ENCODE measurements at regions not wholly inside any gene's neighbourhood (a gene's known extent, or its start where the extent isn't known, plus 50 kb on each side); places are given as distances from the start of the nearest gene placed in this dataset.

GRCh38 chr13:57982782-57983181 lies 351.2 kb downstream of the PCDH17 start:
- H3K79me2 ChIP-seq, result no peaks in the 10 kb centered on the region
- H2AFZ ChIP-seq, result no peak overlapping the region
- no peak overlapping the region for H3K4me3 ChIP-seq (ENCODE audit: low read depth, low read length)
- H3K36me3 ChIP-seq (ENCODE audit: control insufficient read depth, insufficient read depth, low read length), result no peaks in the 10 kb centered on the region
- H3K27me3 ChIP-seq (ENCODE audit: control insufficient read depth, insufficient read depth, low read length), result no peaks in the 10 kb centered on the region
- no peak for TF ChIP-seq CTCF (IDR thresholded peaks at IDR 0.05)
- no peak overlapping the region for H3K27ac ChIP-seq
- no peaks in the 10 kb centered on the region for H3K4me1 ChIP-seq
- no peaks in the 10 kb centered on the region for H3K9me3 ChIP-seq (ENCODE audit: control insufficient read depth, low read length)
- H3K9ac ChIP-seq, result no peak overlapping the region
- no peak overlapping the region for H3K4me2 ChIP-seq (ENCODE audit: low read length)

- no peak for TF ChIP-seq CTCF (IDR thresholded peaks at IDR 0.05)
- H2AFZ ChIP-seq, result no peak overlapping the region
- H3K27ac ChIP-seq, result no peak overlapping the region
- H3K36me3 ChIP-seq (ENCODE audit: control insufficient read depth, insufficient read depth, low read length), result no peaks in the 10 kb centered on the region
- no peaks in the 10 kb centered on the region for H3K4me1 ChIP-seq
- no peaks in the 10 kb centered on the region for H3K27me3 ChIP-seq (ENCODE audit: control insufficient read depth, insufficient read depth, low read length)
- H3K79me2 ChIP-seq, result no peaks in the 10 kb centered on the region
- no peak overlapping the region for H3K4me3 ChIP-seq (ENCODE audit: low read depth, low read length)
- H3K9me3 ChIP-seq (ENCODE audit: control insufficient read depth, low read length), result no peaks in the 10 kb centered on the region
- H3K9ac ChIP-seq, result no peak overlapping the region
- no peak overlapping the region for H3K4me2 ChIP-seq (ENCODE audit: low read length)
These were observed 356.7 kb downstream of the PCDH17 start for GRCh38 chr13:57988276-57988675.

- H3K36me3 ChIP-seq (ENCODE audit: control insufficient read depth, insufficient read depth, low read length), result no peaks in the 10 kb centered on the region
- H3K9me3 ChIP-seq (ENCODE audit: control insufficient read depth, low read length), result no peaks in the 10 kb centered on the region
- H3K27me3 ChIP-seq (ENCODE audit: control insufficient read depth, insufficient read depth, low read length), result no peaks in the 10 kb centered on the region
- H3K9ac ChIP-seq, result no peak overlapping the region
- TF ChIP-seq CTCF (IDR thresholded peaks at IDR 0.05), result no peak
- no peak overlapping the region for H3K27ac ChIP-seq
- H3K4me3 ChIP-seq (ENCODE audit: low read depth, low read length), result no peak overlapping the region
- no peaks in the 10 kb centered on the region for H3K4me1 ChIP-seq
- no peak overlapping the region for H3K4me2 ChIP-seq (ENCODE audit: low read length)
- H3K79me2 ChIP-seq, result no peaks in the 10 kb centered on the region
- no peak overlapping the region for H2AFZ ChIP-seq
These were observed 359.5 kb downstream of the PCDH17 start for GRCh38 chr13:57991041-57991440.

GRCh38 chr13:57992416-57992815 lies 360.9 kb downstream of the PCDH17 start:
- no peak for TF ChIP-seq CTCF (IDR thresholded peaks at IDR 0.05)
- Histone ChIP-seq H3K9me3 (ENCODE audit: control insufficient read depth, low read length) (no peaks in the 10 kb centered on the region), H3K9ac (no peak overlapping the region)

GRCh38 chr13:57996717-57997116 lies 365.2 kb downstream of the PCDH17 start:
- no peaks in the 10 kb centered on the region for H3K36me3 ChIP-seq (ENCODE audit: control insufficient read depth, insufficient read depth, low read length)
- no peak overlapping the region for H3K4me2 ChIP-seq (ENCODE audit: low read length)
- H2AFZ ChIP-seq, result no peak overlapping the region
- H3K4me1 ChIP-seq, result no peaks in the 10 kb centered on the region
- H3K9ac ChIP-seq, result no peak overlapping the region
- H3K79me2 ChIP-seq, result no peaks in the 10 kb centered on the region
- H3K27ac ChIP-seq, result no peak overlapping the region
- H3K9me3 ChIP-seq (ENCODE audit: control insufficient read depth, low read length), result no peaks in the 10 kb centered on the region
- TF ChIP-seq CTCF (IDR thresholded peaks at IDR 0.05), result no peak
- no peak overlapping the region for H3K4me3 ChIP-seq (ENCODE audit: low read depth, low read length)
- no peaks in the 10 kb centered on the region for H3K27me3 ChIP-seq (ENCODE audit: control insufficient read depth, insufficient read depth, low read length)

More at GRCh38 chr13:57992416-57992815, 360.9 kb downstream of the PCDH17 start:
- H2AFZ ChIP-seq, result no peak overlapping the region
- no peaks in the 10 kb centered on the region for H3K4me1 ChIP-seq
- H3K4me2 ChIP-seq (ENCODE audit: low read length), result no peak overlapping the region
- no peak overlapping the region for H3K27ac ChIP-seq
- no peaks in the 10 kb centered on the region for H3K27me3 ChIP-seq (ENCODE audit: control insufficient read depth, insufficient read depth, low read length)
- no peaks in the 10 kb centered on the region for H3K79me2 ChIP-seq
- H3K36me3 ChIP-seq (ENCODE audit: control insufficient read depth, insufficient read depth, low read length), result no peaks in the 10 kb centered on the region
- no peak overlapping the region for H3K4me3 ChIP-seq (ENCODE audit: low read depth, low read length)
